DND-41 (cell line): ENCODE measurements at regions not wholly inside any gene's neighbourhood (a gene's known extent, or its start where the extent isn't known, plus 50 kb on each side); places are given as distances from the start of the nearest gene placed in this dataset.
"Not testable (repeated sequence)": the region's sequence is repeated elsewhere in the genome, so short reads cannot be mapped to it uniquely, and the experiment has no call there.

Experiments used
- ATAC-seq: fragments of 200-7000 bp; cut with Tn5 transposase; 3 replicates; pipeline ENCODE4 v1.9.1; 2021; ENCODE audit warnings: low read depth; ENCODE audit not compliant: insufficient read depth
- DNase-seq: peaks from one replicate; pipeline ENCODE4 v3.0.0-alpha.2; 2020
- H2AFZ ChIP-seq: 2 replicates; pipeline ENCODE4 v1.6.0; 2012; ENCODE audit warnings: low read depth, low read length
- H3K27ac ChIP-seq: 2 replicates; pipeline ENCODE4 v1.5.1; 2012; ENCODE audit warnings: low read length, inconsistent platforms
- H3K27me3 ChIP-seq: fragments of 200-600 bp; sonication (generic); 2 replicates; pipeline ENCODE4 v1.6.0; 2012; ENCODE audit warnings: low read length, mild to moderate bottlenecking, inconsistent platforms; ENCODE audit not compliant: insufficient read depth, poor library complexity
- H3K36me3 ChIP-seq: 2 replicates; pipeline ENCODE4 v1.5.1; 2012; ENCODE audit warnings: low read length, inconsistent platforms; ENCODE audit not compliant: insufficient read depth
- H3K4me1 ChIP-seq: 2 replicates; pipeline ENCODE4 v1.5.1; 2012; ENCODE audit warnings: mild to moderate bottlenecking, low read length; ENCODE audit not compliant: insufficient read depth
- H3K4me2 ChIP-seq: 2 replicates; pipeline ENCODE4 v1.6.0; 2012; ENCODE audit warnings: mild to moderate bottlenecking, moderate library complexity, low read length, inconsistent platforms; ENCODE audit not compliant: insufficient read depth
- H3K4me3 ChIP-seq, 2 experiments: fragments of 200-600 bp in 1 of 2; shearing (Covaris generic) in 1 of 2; 2 replicates each; pipeline ENCODE4 v1.5.1; 2012 to 2016; ENCODE audit warnings: inconsistent platforms in 2 of 2, low read length in 2 of 2, mild to moderate bottlenecking in 2 of 2, low read depth in 1 of 2, moderate library complexity in 1 of 2
- H3K79me2 ChIP-seq: 2 replicates; pipeline ENCODE4 v1.6.0; 2012; ENCODE audit warnings: low read length, inconsistent platforms; ENCODE audit not compliant: insufficient read depth
- H3K9ac ChIP-seq: 2 replicates; pipeline ENCODE4 v1.6.0; 2012; ENCODE audit warnings: low read depth, mild to moderate bottlenecking, inconsistent platforms, low read length, moderate library complexity
- H3K9me3 ChIP-seq: 2 replicates; pipeline ENCODE4 v1.5.1; 2012; ENCODE audit warnings: low read length, moderate library complexity, mild to moderate bottlenecking, inconsistent platforms; ENCODE audit not compliant: insufficient read depth, severe bottlenecking
- H4K20me1 ChIP-seq: 2 replicates; pipeline ENCODE4 v1.6.0; 2012; ENCODE audit warnings: low read length; ENCODE audit not compliant: insufficient read depth
- CTCF ChIP-seq: IDR thresholded peaks from 2 replicates; pipeline ENCODE4 v1.5.1; 2012; ENCODE audit warnings: borderline replicate concordance, low read length, moderate library complexity, mild to moderate bottlenecking; ENCODE audit not compliant: poor library complexity, severe bottlenecking; ENCODE audit errors: extremely low read depth
- EZH2 ChIP-seq: IDR thresholded peaks from 3 replicates; pipeline ENCODE4 v1.6.1; 2012; ENCODE audit warnings: borderline replicate concordance, low read depth, mild to moderate bottlenecking, moderate library complexity, low read length, inconsistent platforms; ENCODE audit not compliant: severe bottlenecking

GRCh38 chr12:131395971-131396573, 314.8 kb upstream of the SFSWAP start:
- no peak overlapping the region for H2AFZ ChIP-seq
- no peak for ATAC-seq

GRCh38 chr12:131397493-131398181, 313.3 kb upstream of the SFSWAP start:
- no peak for ATAC-seq
- Histone ChIP-seq H3K36me3 (no peaks in the 10 kb centered on the region), H3K9me3 (peaks cover 23% of the 10 kb centered on the region), H3K27me3 (no peaks in the 10 kb centered on the region), H3K4me1 (no peaks in the 10 kb centered on the region), H3K27ac (no peak overlapping the region), H4K20me1 (no peaks in the 10 kb centered on the region), H3K4me3 (no peak overlapping the region), H2AFZ (no peak overlapping the region), H3K9ac (no peak overlapping the region), H3K4me2 (no peak overlapping the region), H3K79me2 (no peaks in the 10 kb centered on the region)
- DNase-seq, result no peak
- no peak for TF ChIP-seq EZH2
- TF ChIP-seq CTCF, result no peak

More at GRCh38 chr12:131395971-131396573, 314.8 kb upstream of the SFSWAP start:
- no peaks in the 10 kb centered on the region for H3K4me1 ChIP-seq
- H3K79me2 ChIP-seq, result no peaks in the 10 kb centered on the region
- H3K27me3 ChIP-seq, result no peaks in the 10 kb centered on the region
- TF ChIP-seq EZH2 (no peak), CTCF (no peak)
- H4K20me1 ChIP-seq, result no peaks in the 10 kb centered on the region
- H3K4me3 ChIP-seq, result no peak overlapping the region
- no peak overlapping the region for H3K27ac ChIP-seq
- no peak overlapping the region for H3K4me2 ChIP-seq
- H3K9me3 ChIP-seq, result peaks cover 23% of the 10 kb centered on the region
- no peak for DNase-seq
- no peak overlapping the region for H3K9ac ChIP-seq
- no peaks in the 10 kb centered on the region for H3K36me3 ChIP-seq

- Histone ChIP-seq H3K4me2 (no peak overlapping the region), H3K9ac (no peak overlapping the region), H4K20me1 (no peaks in the 10 kb centered on the region), H3K36me3 (no peaks in the 10 kb centered on the region), H3K4me3 (no peak overlapping the region), H3K27ac (no peak overlapping the region), H3K4me1 (no peaks in the 10 kb centered on the region), H3K27me3 (no peaks in the 10 kb centered on the region), H3K9me3 (peaks cover 23% of the 10 kb centered on the region), H3K79me2 (no peaks in the 10 kb centered on the region), H2AFZ (no peak overlapping the region)
- no peak for ATAC-seq
- no peak for TF ChIP-seq EZH2
- no peak for TF ChIP-seq CTCF
- DNase-seq, result no peak
Measured at GRCh38 chr12:131399000-131399399, 311.9 kb upstream of the SFSWAP start.

- DNase-seq, ATAC-seq, H2AFZ ChIP-seq, H3K9ac ChIP-seq, H3K27me3 ChIP-seq, H3K27ac ChIP-seq, H4K20me1 ChIP-seq, H3K36me3 ChIP-seq, H3K4me3 ChIP-seq, H3K4me1 ChIP-seq, H3K4me2 ChIP-seq, H3K79me2 ChIP-seq: not testable (repeated sequence)
- H3K9me3 ChIP-seq, result peaks cover 19% of the 10 kb centered on the region
Measured at GRCh38 chr12:131400668-131401294, 310.1 kb upstream of the SFSWAP start.

GRCh38 chr12:131401907-131402633, 308.8 kb upstream of the SFSWAP start:
- not testable (repeated sequence) for ATAC-seq, DNase-seq, H3K4me2 ChIP-seq

More at GRCh38 chr12:131401907-131402633, 308.8 kb upstream of the SFSWAP start:
- H3K4me3 ChIP-seq, H3K4me1 ChIP-seq, H3K79me2 ChIP-seq, H3K36me3 ChIP-seq, H3K27ac ChIP-seq, H4K20me1 ChIP-seq, H2AFZ ChIP-seq, H3K9ac ChIP-seq, H3K27me3 ChIP-seq: not testable (repeated sequence)
- H3K9me3 ChIP-seq, result peaks cover 15% of the 10 kb centered on the region
